HG03439 (cell line): ENCODE measurements at regions not wholly inside any gene's neighbourhood (a gene's known extent, or its start where the extent isn't known, plus 50 kb on each side); places are given as distances from the start of the nearest gene placed in this dataset.
A peak's percentile ranks its signal among the peaks of the same experiment; 100 is the strongest.

Source experiments
- ATAC-seq: cut with Tn5 transposase; IDR thresholded peaks from one replicate; pipeline ENCODE4 v1.9.1; 2021; ENCODE audit warnings: mild to moderate bottlenecking, moderate library complexity; ENCODE audit not compliant: unreplicated experiment

- ATAC-seq: no peak
Measured at GRCh38 chr1:61531716-61532115, 193.2 kb downstream of the TM2D1 start.

- no peak for ATAC-seq
Measured at GRCh38 chr1:61523893-61524605, 200.9 kb downstream of the TM2D1 start.

- no peak for ATAC-seq
Measured at GRCh38 chr1:61523229-61523628, 201.7 kb downstream of the TM2D1 start.

- ATAC-seq: no peak
Measured at GRCh38 chr1:61520401-61520800, 204.5 kb downstream of the TM2D1 start.

GRCh38 chr1:61519631-61520030 lies 205.3 kb downstream of the TM2D1 start:
- no peak for ATAC-seq

GRCh38 chr1:61518670-61519400 lies 206.1 kb downstream of the TM2D1 start:
- peak; percentile 93 for ATAC-seq

- ATAC-seq: no peak
Measured at GRCh38 chr1:61517345-61517744, 207.6 kb downstream of the TM2D1 start.

GRCh38 chr1:61515096-61515495 lies 209.8 kb downstream of the TM2D1 start:
- no peak for ATAC-seq
